ENCODE measurements at regions not wholly inside any gene's neighbourhood (a gene's known extent, or its start where the extent isn't known, plus 50 kb on each side); places are given as distances from the start of the nearest gene placed in this dataset.

GRCh38 chr11:116061322-116061721, 557.1 kb upstream of the CADM1 start:
- TF ChIP-seq, protein P1, sequence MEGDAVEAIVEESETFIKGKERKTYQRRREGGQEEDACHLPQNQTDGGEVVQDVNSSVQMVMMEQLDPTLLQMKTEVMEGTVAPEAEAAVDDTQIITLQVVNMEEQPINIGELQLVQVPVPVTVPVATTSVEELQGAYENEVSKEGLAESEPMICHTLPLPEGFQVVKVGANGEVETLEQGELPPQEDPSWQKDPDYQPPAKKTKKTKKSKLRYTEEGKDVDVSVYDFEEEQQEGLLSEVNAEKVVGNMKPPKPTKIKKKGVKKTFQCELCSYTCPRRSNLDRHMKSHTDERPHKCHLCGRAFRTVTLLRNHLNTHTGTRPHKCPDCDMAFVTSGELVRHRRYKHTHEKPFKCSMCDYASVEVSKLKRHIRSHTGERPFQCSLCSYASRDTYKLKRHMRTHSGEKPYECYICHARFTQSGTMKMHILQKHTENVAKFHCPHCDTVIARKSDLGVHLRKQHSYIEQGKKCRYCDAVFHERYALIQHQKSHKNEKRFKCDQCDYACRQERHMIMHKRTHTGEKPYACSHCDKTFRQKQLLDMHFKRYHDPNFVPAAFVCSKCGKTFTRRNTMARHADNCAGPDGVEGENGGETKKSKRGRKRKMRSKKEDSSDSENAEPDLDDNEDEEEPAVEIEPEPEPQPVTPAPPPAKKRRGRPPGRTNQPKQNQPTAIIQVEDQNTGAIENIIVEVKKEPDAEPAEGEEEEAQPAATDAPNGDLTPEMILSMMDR (IDR thresholded peaks at IDR 0.05; ENCODE audit: unreplicated experiment) = no peak
- no peaks in the 10 kb centered on the region for H3K36me3 Mint-ChIP-seq
- H3K27me3 Mint-ChIP-seq (ENCODE audit: low read depth) = peaks cover 13% of the 10 kb centered on the region
- peaks cover 15% of the 10 kb centered on the region for H3K4me1 Mint-ChIP-seq
- H3K27ac Mint-ChIP-seq = no peak overlapping the region
- no peak for DNase-seq (ENCODE audit: low spot score in 2 of 2, unreplicated experiment in 2 of 2)
- H3K9me3 Mint-ChIP-seq = no peaks in the 10 kb centered on the region
- H3K4me3 Mint-ChIP-seq = no peak overlapping the region

- TF ChIP-seq, protein P1 (IDR thresholded peaks at IDR 0.05; ENCODE audit: unreplicated experiment) = no peak
- Mint-ChIP-seq H3K27me3 (ENCODE audit: low read depth) (peaks cover 18% of the 10 kb centered on the region), H3K36me3 (no peaks in the 10 kb centered on the region), H3K4me3 (no peak overlapping the region), H3K27ac (no peak overlapping the region), H3K9me3 (no peaks in the 10 kb centered on the region), H3K4me1 (peaks cover 14% of the 10 kb centered on the region)
- DNase-seq (ENCODE audit: low spot score in 2 of 2, unreplicated experiment in 2 of 2) = no peak
Observed at GRCh38 chr11:116059919-116060318, 555.7 kb upstream of the CADM1 start.

GRCh38 chr11:116057000-116057399, 552.8 kb upstream of the CADM1 start:
- Mint-ChIP-seq H3K36me3 (no peaks in the 10 kb centered on the region), H3K4me3 (no peak overlapping the region), H3K9me3 (no peaks in the 10 kb centered on the region), H3K27me3 (ENCODE audit: low read depth) (peaks cover 37% of the 10 kb centered on the region), H3K4me1 (peaks cover 4% of the 10 kb centered on the region), H3K27ac (no peak overlapping the region)
- DNase-seq (ENCODE audit: low spot score in 2 of 2, unreplicated experiment in 2 of 2) = no peak
- TF ChIP-seq, protein P1 (IDR thresholded peaks at IDR 0.05; ENCODE audit: unreplicated experiment) = no peak

GRCh38 chr11:116055064-116055463, 550.8 kb upstream of the CADM1 start:
- no peak overlapping the region for H3K4me3 Mint-ChIP-seq
- peaks cover 40% of the 10 kb centered on the region for H3K27me3 Mint-ChIP-seq (ENCODE audit: low read depth)
- TF ChIP-seq, protein P1 (IDR thresholded peaks at IDR 0.05; ENCODE audit: unreplicated experiment) = no peak
- H3K27ac Mint-ChIP-seq = no peak overlapping the region
- H3K9me3 Mint-ChIP-seq = no peaks in the 10 kb centered on the region
- no peak for DNase-seq (ENCODE audit: low spot score in 2 of 2, unreplicated experiment in 2 of 2)
- H3K4me1 Mint-ChIP-seq = peaks cover 4% of the 10 kb centered on the region
- no peaks in the 10 kb centered on the region for H3K36me3 Mint-ChIP-seq

- no peak for DNase-seq (ENCODE audit: low spot score in 2 of 2, unreplicated experiment in 2 of 2)
- Mint-ChIP-seq H3K27ac (no peak overlapping the region), H3K36me3 (no peaks in the 10 kb centered on the region), H3K27me3 (ENCODE audit: low read depth) (peaks cover 40% of the 10 kb centered on the region), H3K4me1 (peaks cover 15% of the 10 kb centered on the region), H3K9me3 (no peaks in the 10 kb centered on the region), H3K4me3 (no peak overlapping the region)
- TF ChIP-seq, protein P1 (IDR thresholded peaks at IDR 0.05; ENCODE audit: unreplicated experiment) = no peak
Observed at GRCh38 chr11:116053548-116053919, 549.3 kb upstream of the CADM1 start.

Measured in mesothelial cell of epicardium (in vitro differentiated cells).